AG09309 (cell line): ENCODE measurements at regions not wholly inside any gene's neighbourhood (a gene's known extent, or its start where the extent isn't known, plus 50 kb on each side); places are given as distances from the start of the nearest gene placed in this dataset.

Source experiments
- DNase-seq: peaks from one replicate; pipeline ENCODE4 v3.0.0-alpha.2; 2010; ENCODE audit warnings: low read depth
- H3K4me3 ChIP-seq: 2 replicates; pipeline ENCODE4 v1.5.1; 2011; ENCODE audit warnings: mild to moderate bottlenecking, low read depth, low read length, moderate library complexity; ENCODE audit not compliant: control insufficient read depth
- CTCF ChIP-seq: IDR thresholded peaks from 2 replicates; pipeline ENCODE4 v1.5.1; 2011; ENCODE audit warnings: mild to moderate bottlenecking, low read depth, low read length, inconsistent platforms; ENCODE audit not compliant: insufficient read depth, control insufficient read depth; ENCODE audit errors: missing control alignments

- DNase-seq: no peak
- no peak overlapping the region for H3K4me3 ChIP-seq
- TF ChIP-seq CTCF: no peak
Observed at GRCh38 chr4:135533053-135533452, 1331.5 kb upstream of the PABPC4L start.

- H3K4me3 ChIP-seq: no peak overlapping the region
- no peak for DNase-seq
- TF ChIP-seq CTCF: no peak
Observed at GRCh38 chr4:135532132-135532531, 1330.5 kb upstream of the PABPC4L start.

- DNase-seq: no peak
- no peak for TF ChIP-seq CTCF
- H3K4me3 ChIP-seq: no peak overlapping the region
Observed at GRCh38 chr4:135515295-135515694, 1313.7 kb upstream of the PABPC4L start.

GRCh38 chr4:135510582-135510981 lies 1309.0 kb upstream of the PABPC4L start:
- TF ChIP-seq CTCF: no peak
- H3K4me3 ChIP-seq: no peak overlapping the region
- DNase-seq: no peak

- DNase-seq: peak; percentile 1
Observed at GRCh38 chr4:135508006-135508714, 1306.6 kb upstream of the PABPC4L start.

GRCh38 chr4:135497563-135498152 lies 1296.1 kb upstream of the PABPC4L start:
- H3K4me3 ChIP-seq: no peak overlapping the region
- no peak for TF ChIP-seq CTCF
- no peak for DNase-seq

More at GRCh38 chr4:135508006-135508714, 1306.6 kb upstream of the PABPC4L start:
- H3K4me3 ChIP-seq: no peak overlapping the region
- no peak for TF ChIP-seq CTCF
